ENCODE measurements at regions not wholly inside any gene's neighbourhood (a gene's known extent, or its start where the extent isn't known, plus 50 kb on each side); places are given as distances from the start of the nearest gene placed in this dataset.

DNA sequence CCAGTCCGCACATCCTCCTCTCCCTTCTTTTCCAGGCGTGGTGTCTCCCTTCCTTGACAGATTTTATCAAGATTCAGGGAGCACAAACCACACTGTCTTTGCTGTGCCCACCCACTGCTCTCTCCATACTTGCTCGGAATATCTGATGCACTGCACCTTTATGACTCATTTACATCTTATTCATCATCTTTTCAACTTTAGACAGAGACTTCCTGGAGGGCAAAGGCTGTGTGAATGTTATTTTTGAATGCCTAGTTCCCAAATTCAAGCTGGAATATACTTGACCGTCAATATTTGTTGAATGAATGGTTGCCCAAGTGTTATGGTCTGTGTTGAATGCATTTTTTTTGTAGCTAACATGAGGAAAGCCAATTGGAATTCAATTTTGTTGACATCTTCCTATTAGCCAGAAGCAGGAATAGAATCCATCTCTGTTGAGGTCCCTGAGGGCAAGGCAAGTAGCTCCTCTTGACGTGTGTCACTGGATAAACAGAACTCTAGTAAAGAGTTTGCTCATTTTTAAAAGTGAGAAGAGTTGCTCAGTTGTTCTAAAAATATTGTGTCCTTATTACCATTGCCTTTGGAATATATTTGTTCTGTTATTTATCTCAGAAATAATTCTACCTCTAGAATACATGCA, 95.0 kb downstream of the KLF6 start:
- Histone ChIP-seq H3K27me3 (ENCODE audit: insufficient read depth, low read length) (no peaks in the 10 kb centered on the region), H3K27ac (ENCODE audit: low read depth, low read length, poor library complexity, severe bottlenecking) (no peak overlapping the region), H3K9ac (ENCODE audit: low read length) (no peak overlapping the region), H3K4me2 (ENCODE audit: low read length) (no peak overlapping the region), H3K4me3 (ENCODE audit: low read depth, low read length, poor library complexity, severe bottlenecking) (no peak overlapping the region), H3K4me1 (ENCODE audit: insufficient read depth, low read length, severe bottlenecking) (no peaks in the 10 kb centered on the region), H2AFZ (ENCODE audit: low read length) (no peak overlapping the region), H3K9me3 (ENCODE audit: low read length) (no peaks in the 10 kb centered on the region), H4K20me1 (ENCODE audit: insufficient read depth, low read length) (no peaks in the 10 kb centered on the region), H3K9me2 (ENCODE audit: low read depth, low read length) (no peaks in the 10 kb centered on the region), H3K79me2 (ENCODE audit: insufficient read depth, low read length) (no peaks in the 10 kb centered on the region), H3K36me3 (ENCODE audit: insufficient read depth, low read length) (no peaks in the 10 kb centered on the region), H3F3A (ENCODE audit: insufficient read depth, low read length) (no peaks in the 10 kb centered on the region)
- no peak for TF ChIP-seq EZH2 (IDR thresholded peaks at IDR 0.05; ENCODE audit: borderline replicate concordance, low read length)
- TF ChIP-seq, protein P1, sequence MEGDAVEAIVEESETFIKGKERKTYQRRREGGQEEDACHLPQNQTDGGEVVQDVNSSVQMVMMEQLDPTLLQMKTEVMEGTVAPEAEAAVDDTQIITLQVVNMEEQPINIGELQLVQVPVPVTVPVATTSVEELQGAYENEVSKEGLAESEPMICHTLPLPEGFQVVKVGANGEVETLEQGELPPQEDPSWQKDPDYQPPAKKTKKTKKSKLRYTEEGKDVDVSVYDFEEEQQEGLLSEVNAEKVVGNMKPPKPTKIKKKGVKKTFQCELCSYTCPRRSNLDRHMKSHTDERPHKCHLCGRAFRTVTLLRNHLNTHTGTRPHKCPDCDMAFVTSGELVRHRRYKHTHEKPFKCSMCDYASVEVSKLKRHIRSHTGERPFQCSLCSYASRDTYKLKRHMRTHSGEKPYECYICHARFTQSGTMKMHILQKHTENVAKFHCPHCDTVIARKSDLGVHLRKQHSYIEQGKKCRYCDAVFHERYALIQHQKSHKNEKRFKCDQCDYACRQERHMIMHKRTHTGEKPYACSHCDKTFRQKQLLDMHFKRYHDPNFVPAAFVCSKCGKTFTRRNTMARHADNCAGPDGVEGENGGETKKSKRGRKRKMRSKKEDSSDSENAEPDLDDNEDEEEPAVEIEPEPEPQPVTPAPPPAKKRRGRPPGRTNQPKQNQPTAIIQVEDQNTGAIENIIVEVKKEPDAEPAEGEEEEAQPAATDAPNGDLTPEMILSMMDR (IDR thresholded peaks at IDR 0.05; ENCODE audit: low read length): no peak

- Histone ChIP-seq H3K27ac (ENCODE audit: low read depth, low read length, poor library complexity, severe bottlenecking) (no peak overlapping the region), H2AFZ (ENCODE audit: low read length) (no peak overlapping the region), H3K4me1 (ENCODE audit: insufficient read depth, low read length, severe bottlenecking) (no peaks in the 10 kb centered on the region), H3F3A (ENCODE audit: insufficient read depth, low read length) (no peaks in the 10 kb centered on the region), H3K9ac (ENCODE audit: low read length) (no peak overlapping the region), H3K9me2 (ENCODE audit: low read depth, low read length) (no peaks in the 10 kb centered on the region), H3K27me3 (ENCODE audit: insufficient read depth, low read length) (no peaks in the 10 kb centered on the region), H3K79me2 (ENCODE audit: insufficient read depth, low read length) (no peaks in the 10 kb centered on the region), H3K4me2 (ENCODE audit: low read length) (no peak overlapping the region), H3K9me3 (ENCODE audit: low read length) (no peaks in the 10 kb centered on the region), H3K4me3 (ENCODE audit: low read depth, low read length, poor library complexity, severe bottlenecking) (no peak overlapping the region), H3K36me3 (ENCODE audit: insufficient read depth, low read length) (no peaks in the 10 kb centered on the region), H4K20me1 (ENCODE audit: insufficient read depth, low read length) (no peaks in the 10 kb centered on the region)
- no peak for TF ChIP-seq EZH2 (IDR thresholded peaks at IDR 0.05; ENCODE audit: borderline replicate concordance, low read length)
- TF ChIP-seq, protein P1 (IDR thresholded peaks at IDR 0.05; ENCODE audit: low read length): no peak
Observed at GRCh38 chr10:3687510-3688081, 97.4 kb downstream of the KLF6 start.

DNA sequence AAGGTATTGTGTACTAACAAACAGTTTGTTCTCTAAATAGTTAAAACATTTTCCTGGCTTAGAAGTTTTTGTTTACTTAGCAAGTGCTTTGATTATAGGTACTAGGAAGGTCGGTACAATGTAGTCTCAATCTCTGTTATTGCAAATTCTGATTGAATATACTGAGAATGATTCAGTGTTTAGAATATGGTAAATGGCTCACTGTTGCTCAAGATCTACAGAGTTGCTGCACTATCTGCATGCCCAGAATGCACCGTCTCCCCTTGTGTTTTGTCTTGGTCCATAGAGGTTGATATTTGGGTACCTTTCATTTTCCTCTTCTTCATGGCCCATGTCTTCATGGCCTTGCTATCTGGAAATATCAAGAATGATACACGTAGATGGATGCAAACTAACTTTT, 99.6 kb downstream of the KLF6 start:
- no peaks in the 10 kb centered on the region for H3K9me3 ChIP-seq (ENCODE audit: low read length)
- no peaks in the 10 kb centered on the region for H3K36me3 ChIP-seq (ENCODE audit: insufficient read depth, low read length)
- H3K9me2 ChIP-seq (ENCODE audit: low read depth, low read length): no peaks in the 10 kb centered on the region
- no peaks in the 10 kb centered on the region for H3K4me1 ChIP-seq (ENCODE audit: insufficient read depth, low read length, severe bottlenecking)
- TF ChIP-seq, protein P1 (IDR thresholded peaks at IDR 0.05; ENCODE audit: low read length): no peak
- TF ChIP-seq EZH2 (IDR thresholded peaks at IDR 0.05; ENCODE audit: borderline replicate concordance, low read length): no peak
- H2AFZ ChIP-seq (ENCODE audit: low read length): no peak overlapping the region
- no peak overlapping the region for H3K4me3 ChIP-seq (ENCODE audit: low read depth, low read length, poor library complexity, severe bottlenecking)
- H4K20me1 ChIP-seq (ENCODE audit: insufficient read depth, low read length): no peaks in the 10 kb centered on the region
- no peaks in the 10 kb centered on the region for H3K27me3 ChIP-seq (ENCODE audit: insufficient read depth, low read length)
- H3K27ac ChIP-seq (ENCODE audit: low read depth, low read length, poor library complexity, severe bottlenecking): no peak overlapping the region
- H3K79me2 ChIP-seq (ENCODE audit: insufficient read depth, low read length): no peaks in the 10 kb centered on the region
- no peaks in the 10 kb centered on the region for H3F3A ChIP-seq (ENCODE audit: insufficient read depth, low read length)
- no peak overlapping the region for H3K9ac ChIP-seq (ENCODE audit: low read length)
- H3K4me2 ChIP-seq (ENCODE audit: low read length): no peak overlapping the region
